ENCODE measurements at regions not wholly inside any gene's neighbourhood (a gene's known extent, or its start where the extent isn't known, plus 50 kb on each side); places are given as distances from the start of the nearest gene placed in this dataset.
"Not testable (repeated sequence)": the region's sequence is repeated elsewhere in the genome, so short reads cannot be mapped to it uniquely, and the experiment has no call there.

DNA sequence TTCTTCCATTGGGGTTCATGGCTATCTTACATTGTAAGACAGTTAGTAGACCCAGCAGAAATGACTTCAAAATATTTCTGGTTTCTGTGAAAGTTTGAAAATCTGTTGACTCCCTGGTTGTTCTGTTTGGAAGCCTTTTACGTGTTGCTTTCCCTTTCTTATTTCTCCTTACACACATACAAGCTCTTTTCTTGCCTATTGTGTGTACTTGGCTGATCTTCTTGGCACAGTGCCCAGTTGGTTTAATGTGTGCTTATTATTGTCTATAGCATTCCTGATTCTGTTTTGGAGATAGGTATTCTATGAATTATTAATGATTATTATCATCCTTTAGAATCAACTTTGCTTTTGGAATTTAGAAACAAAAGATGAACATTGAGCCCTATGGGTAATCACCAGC lies 1995.0 kb downstream of the FOXD4L5 start:
- DNase-seq (ENCODE audit: low read depth in 2 of 3, low spot score in 2 of 3), result not testable (repeated sequence)

All from activated CD8-positive, alpha-beta memory T cell treated with anti-CD3 and anti-CD28 coated beads for 48 hours (primary cell).